RWPE1 (cell line): ENCODE measurements at regions not wholly inside any gene's neighbourhood (a gene's known extent, or its start where the extent isn't known, plus 50 kb on each side); places are given as distances from the start of the nearest gene placed in this dataset.

Experiments
- CTCF ChIA-PET: fragments of 350-600 bp; sonication (Branson Sonifier 250); formaldehyde crosslinking; extraction: SDS; loops from one replicate; lab custom pipeline; 2021; lab: Yijun Ruan, JAX
- POLR2A ChIA-PET: fragments of 400-600 bp; formaldehyde crosslinking; extraction: SDS; loops from one replicate; lab custom pipeline; 2020; ENCODE audit warnings: antibody characterized with exemption; ENCODE audit not compliant: low non-redundant PET; lab: Yijun Ruan, JAX
- DNase-seq: peaks from one replicate; pipeline ENCODE4 v3.0.0; 2012; ENCODE audit warnings: low spot score
- H3K27ac ChIP-seq: fragments of 450-650 bp; 2 replicates; pipeline ENCODE4 v1.5.1; 2017
- CTCF ChIP-seq: fragments of 450-650 bp; conservative IDR thresholded peaks from 2 replicates; pipeline ENCODE4 v1.5.1; 2017; ENCODE audit warnings: low read depth, mild to moderate bottlenecking

GRCh38 chr1:104991702-104992101 lies 1242.0 kb downstream of the AMY1C start:
- ChIA-PET CTCF (no interaction called here), POLR2A (no interaction called here)
- no peak overlapping the region for H3K27ac ChIP-seq
- no peak for TF ChIP-seq CTCF
- no peak for DNase-seq

GRCh38 chr1:105000793-105001192 lies 1251.1 kb downstream of the AMY1C start:
- CTCF ChIA-PET, result interaction anchor here (0.7 kb wide), 1 partner anchor 197 kb away, joined by 3 read pairs; no protein-coding TSS in a partner anchor
- POLR2A ChIA-PET, result no interaction called here
- no peak for TF ChIP-seq CTCF
- no peak for DNase-seq
- H3K27ac ChIP-seq, result no peak overlapping the region

- TF ChIP-seq CTCF, result no peak
- no peak overlapping the region for H3K27ac ChIP-seq
- ChIA-PET CTCF (no interaction called here), POLR2A (no interaction called here)
- DNase-seq, result no peak
Measured at GRCh38 chr1:105004515-105004914, 1254.8 kb downstream of the AMY1C start.

GRCh38 chr1:105005594-105006195 lies 1256.0 kb downstream of the AMY1C start:
- H3K27ac ChIP-seq, result no peak overlapping the region
- DNase-seq, result no peak
- CTCF ChIA-PET, result interaction anchor here (0.6 to 0.7 kb wide), 2 partner anchors 168 to 887 kb away, joined by 3 to 5 read pairs; no protein-coding TSS in a partner anchor
- POLR2A ChIA-PET, result no interaction called here
- no peak for TF ChIP-seq CTCF

GRCh38 chr1:105017587-105017986 lies 1267.9 kb downstream of the AMY1C start:
- DNase-seq, result no peak
- ChIA-PET CTCF (interaction anchor here (0.7 kb wide), 1 partner anchor 30 kb away, joined by 3 read pairs; no protein-coding TSS in a partner anchor), POLR2A (no interaction called here)
- no peak overlapping the region for H3K27ac ChIP-seq
- TF ChIP-seq CTCF, result no peak

GRCh38 chr1:105023719-105024118 lies 1274.0 kb downstream of the AMY1C start:
- POLR2A ChIA-PET, result no interaction called here
- no peak for TF ChIP-seq CTCF

More at GRCh38 chr1:105023719-105024118, 1274.0 kb downstream of the AMY1C start:
- CTCF ChIA-PET, result no interaction called here
- no peak overlapping the region for H3K27ac ChIP-seq
- DNase-seq, result no peak
